ENCODE measurements at regions not wholly inside any gene's neighbourhood (a gene's known extent, or its start where the extent isn't known, plus 50 kb on each side); places are given as distances from the start of the nearest gene placed in this dataset.

DNA sequence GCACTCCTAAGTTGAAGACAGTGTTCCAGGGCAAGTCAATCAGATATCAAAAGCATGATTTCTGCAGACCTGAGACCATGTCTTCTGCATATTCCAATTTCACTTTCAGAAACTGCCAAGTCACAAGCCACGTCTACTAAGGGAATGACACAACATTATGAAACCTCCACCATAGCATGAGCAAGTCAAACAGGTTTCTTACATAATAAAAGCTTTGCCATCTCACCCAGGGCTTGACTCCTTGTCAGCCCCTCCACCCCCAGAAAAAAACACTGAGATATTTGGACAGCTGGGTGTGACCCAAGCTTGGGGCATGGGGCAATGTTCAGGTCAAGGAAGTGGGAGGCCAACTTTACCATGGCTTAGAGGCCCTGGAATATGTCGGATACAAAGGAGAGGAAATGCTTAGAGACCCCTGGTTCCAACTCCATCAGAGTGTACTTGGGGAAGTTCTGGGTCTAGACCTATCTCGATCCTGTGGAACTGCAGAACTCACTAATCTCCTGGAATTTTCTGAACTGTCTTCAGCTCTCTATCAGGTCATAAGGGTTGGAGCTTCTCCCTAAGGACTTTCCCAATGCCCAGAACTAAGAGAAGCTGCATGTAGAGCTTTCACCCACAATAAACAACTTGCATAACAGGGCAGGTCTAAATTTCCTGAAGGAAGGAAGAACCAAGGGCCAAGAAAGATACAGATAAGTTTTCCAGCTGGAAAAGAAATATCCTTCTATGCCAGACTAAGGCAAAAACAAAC is 80.6 kb upstream of the NAMPT start:
- TF ChIP-seq, protein P1, sequence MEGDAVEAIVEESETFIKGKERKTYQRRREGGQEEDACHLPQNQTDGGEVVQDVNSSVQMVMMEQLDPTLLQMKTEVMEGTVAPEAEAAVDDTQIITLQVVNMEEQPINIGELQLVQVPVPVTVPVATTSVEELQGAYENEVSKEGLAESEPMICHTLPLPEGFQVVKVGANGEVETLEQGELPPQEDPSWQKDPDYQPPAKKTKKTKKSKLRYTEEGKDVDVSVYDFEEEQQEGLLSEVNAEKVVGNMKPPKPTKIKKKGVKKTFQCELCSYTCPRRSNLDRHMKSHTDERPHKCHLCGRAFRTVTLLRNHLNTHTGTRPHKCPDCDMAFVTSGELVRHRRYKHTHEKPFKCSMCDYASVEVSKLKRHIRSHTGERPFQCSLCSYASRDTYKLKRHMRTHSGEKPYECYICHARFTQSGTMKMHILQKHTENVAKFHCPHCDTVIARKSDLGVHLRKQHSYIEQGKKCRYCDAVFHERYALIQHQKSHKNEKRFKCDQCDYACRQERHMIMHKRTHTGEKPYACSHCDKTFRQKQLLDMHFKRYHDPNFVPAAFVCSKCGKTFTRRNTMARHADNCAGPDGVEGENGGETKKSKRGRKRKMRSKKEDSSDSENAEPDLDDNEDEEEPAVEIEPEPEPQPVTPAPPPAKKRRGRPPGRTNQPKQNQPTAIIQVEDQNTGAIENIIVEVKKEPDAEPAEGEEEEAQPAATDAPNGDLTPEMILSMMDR (optimal IDR thresholded peaks at IDR 0.05 in 1 of 3, IDR thresholded peaks at IDR 0.05 in 1 of 3, conservative IDR thresholded peaks at IDR 0.05 in 1 of 3; ENCODE audit: extremely low read depth in 1 of 3, insufficient read depth in 2 of 3, low read length in 3 of 3): no peak
- no peak for TF ChIP-seq EZH2 (IDR thresholded peaks at IDR 0.05; ENCODE audit: low read length)
